GM21423 (cell line): ENCODE measurements at regions not wholly inside any gene's neighbourhood (a gene's known extent, or its start where the extent isn't known, plus 50 kb on each side); places are given as distances from the start of the nearest gene placed in this dataset.

Experiments used
- ATAC-seq: cut with Tn5 transposase; IDR thresholded peaks from one replicate; pipeline ENCODE4 v1.9.1; 2021; ENCODE audit warnings: mild to moderate bottlenecking, moderate library complexity; ENCODE audit not compliant: unreplicated experiment

DNA sequence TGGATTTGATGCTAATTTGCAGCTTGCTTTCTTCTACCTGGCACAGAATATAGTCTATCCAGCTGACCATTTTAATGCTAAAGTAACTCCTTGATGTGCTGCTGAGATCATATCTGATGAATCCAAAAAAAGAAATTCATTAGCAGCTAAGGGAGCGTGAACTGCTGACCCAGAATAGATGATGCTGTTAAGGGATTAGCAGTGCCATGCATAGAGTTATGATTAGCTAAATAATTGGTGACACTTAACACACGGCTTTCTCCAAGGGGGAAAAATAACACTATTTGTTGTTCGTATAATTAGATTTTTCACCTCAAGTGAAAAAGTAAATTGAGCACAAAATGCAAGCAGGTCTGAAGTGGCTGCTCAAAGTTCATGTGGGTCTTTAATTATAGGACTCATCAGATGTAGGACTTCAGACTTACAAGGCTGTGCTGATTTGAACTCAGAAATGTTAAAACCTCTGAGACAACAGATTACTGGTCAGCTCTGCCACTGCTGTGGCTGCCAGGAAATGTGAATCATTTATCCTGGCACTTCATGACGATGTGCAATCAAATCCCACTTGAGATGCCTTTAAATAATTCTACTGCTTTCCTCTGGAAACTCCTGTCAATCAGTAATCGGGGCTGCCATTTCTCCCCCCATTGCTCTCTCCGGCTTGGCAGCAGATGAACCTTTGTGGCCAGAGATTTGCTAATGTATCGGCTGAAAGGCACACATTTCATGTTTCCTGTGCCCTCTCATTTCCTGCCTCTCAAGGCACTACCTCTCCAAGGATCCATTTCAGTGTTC lies 291.6 kb upstream of the C9orf72 start:
- ATAC-seq, result no peak

DNA sequence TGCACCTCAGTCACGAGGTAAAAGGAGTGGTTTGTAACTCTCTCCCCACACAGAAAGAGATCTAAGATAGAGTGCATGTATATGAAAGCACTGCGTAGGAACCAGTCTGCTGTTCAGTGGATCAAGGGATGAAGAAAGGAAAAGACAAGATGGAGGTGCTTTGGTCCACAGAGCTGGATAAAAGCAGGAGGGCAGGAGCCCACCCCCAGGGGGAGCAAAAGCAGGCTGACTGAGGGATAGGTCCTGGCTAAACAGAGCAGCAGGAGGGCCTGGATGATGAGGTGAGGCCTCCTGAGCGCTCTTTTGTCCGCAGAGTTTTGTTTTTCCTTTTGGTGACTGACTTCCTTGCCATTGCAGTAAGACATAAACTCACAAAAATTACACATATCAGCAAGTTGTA lies 293.5 kb upstream of the C9orf72 start:
- no peak for ATAC-seq

DNA sequence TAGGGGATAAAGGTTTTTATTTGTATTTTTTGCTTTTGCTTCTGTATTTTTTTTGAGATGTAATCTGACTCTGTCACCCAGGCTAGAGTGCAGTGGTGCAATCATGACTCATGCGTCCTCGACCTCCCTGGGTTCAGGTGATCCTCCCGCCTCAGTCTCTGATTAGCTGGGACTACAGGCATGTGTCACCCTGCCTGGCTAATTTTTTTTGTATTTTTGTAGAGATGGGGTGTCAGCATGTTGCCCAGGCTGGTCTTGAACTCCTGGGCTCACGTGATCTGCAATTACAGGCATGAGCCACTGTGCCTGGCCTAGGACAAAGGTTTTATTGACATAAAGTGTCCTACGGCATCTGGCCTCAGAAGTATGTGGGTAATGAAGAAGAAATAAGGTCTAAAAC lies 297.1 kb upstream of the C9orf72 start:
- ATAC-seq, result no peak

DNA sequence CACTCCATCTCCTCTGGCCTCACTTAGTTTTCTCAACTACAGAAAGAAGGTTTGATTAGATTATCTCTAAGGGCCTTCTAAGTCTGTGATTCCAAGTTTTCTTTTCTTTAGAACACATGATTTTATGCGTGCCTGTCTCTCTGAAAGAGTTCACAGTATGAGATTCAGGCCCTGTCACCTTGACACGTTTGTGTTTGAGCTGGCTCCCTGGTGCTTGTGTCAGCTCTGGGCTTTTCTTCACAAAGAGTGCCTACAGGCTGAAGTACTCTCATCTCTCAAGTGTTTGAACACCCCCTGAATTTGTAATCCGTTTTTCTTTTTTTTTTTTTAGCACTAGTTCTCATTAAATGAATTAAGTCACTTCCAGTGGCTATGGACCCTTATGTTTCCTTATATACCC lies 306.9 kb upstream of the C9orf72 start:
- ATAC-seq, result no peak

DNA sequence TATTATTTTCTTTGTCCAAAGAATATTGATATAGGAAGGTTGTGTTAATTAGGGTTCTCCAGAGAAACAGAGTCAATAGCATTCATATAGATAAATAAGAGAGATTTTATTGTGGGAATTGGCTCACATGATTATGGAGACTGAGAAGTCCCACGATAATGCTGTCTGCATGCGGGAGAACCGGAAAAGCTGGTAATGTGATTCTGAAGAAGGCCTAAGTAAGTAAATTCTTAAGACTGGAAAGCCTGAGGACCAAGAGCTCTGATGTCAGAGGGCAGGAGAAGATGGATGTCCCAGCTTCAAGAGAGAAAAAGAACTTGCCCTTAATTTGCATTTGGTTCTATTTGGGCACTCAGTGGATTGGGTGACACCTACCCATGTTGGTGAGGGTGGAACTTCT lies 307.4 kb upstream of the C9orf72 start:
- no peak for ATAC-seq

DNA sequence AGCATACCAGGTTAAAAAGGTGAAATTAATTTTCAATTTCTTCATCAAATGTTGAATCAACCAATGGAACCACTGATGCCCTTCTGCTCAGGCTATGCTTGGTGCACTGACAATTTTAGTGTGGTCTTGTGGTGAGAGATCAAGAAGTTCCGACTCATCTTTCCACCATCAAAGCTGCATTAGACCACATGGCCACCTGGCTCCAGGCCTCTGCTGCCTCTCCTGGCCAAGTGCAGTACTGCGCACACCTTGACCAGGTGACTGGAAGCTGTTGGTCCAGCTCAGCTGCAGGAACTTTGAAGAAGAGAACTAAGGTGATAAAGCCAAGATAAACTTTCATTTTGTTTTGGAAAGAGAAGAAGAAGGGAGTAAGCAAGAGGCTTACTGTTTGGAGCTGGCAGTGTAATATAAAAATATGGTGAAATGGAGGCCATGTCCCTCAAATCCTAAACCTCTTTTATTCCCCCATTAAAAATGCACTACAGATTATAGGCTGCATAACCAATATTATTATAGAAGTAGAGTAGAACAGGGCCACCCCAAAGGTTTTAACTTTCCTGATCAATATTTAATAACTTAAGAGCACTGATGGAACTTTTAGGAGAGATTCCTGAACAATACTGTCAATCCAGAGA lies 315.5 kb upstream of the C9orf72 start:
- peak; percentile 97 for ATAC-seq

DNA sequence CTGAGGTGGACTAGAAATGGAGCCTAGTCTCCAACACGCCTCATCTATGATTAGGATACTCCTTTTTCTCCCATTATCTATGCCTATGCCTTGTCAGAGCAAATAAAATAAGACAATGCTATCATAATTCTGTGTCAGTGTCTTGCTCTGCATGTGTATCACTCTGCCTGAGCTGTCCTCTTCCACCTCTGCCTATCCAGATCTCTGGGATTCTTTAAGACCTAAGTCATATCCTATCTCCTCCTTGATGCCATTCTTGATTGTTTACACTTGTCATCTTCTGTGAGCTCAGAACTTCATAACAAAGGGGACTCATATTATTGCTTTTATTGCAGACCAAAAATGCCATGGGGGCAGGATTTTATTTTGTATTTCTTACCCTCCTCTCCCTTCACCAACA lies 351.2 kb upstream of the C9orf72 start:
- no peak for ATAC-seq

DNA sequence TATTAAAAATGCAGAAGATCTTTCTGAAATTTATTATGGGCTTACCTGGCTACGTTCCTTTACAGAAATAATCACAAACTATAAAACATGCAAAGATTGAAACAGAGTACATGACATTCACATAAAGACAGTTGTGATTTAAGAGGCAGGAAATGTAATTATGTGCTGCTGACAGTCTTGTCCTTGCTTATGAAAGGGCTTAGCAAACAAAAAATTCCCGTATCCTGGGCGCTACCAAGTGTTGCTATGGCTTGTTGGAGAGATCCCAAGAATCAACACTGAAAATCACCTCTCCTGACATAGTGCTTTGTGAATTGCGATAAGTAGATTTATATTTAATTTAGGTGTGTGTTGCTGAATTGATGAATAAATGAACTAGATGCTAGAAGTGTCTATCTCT lies 352.5 kb upstream of the C9orf72 start:
- no peak for ATAC-seq

DNA sequence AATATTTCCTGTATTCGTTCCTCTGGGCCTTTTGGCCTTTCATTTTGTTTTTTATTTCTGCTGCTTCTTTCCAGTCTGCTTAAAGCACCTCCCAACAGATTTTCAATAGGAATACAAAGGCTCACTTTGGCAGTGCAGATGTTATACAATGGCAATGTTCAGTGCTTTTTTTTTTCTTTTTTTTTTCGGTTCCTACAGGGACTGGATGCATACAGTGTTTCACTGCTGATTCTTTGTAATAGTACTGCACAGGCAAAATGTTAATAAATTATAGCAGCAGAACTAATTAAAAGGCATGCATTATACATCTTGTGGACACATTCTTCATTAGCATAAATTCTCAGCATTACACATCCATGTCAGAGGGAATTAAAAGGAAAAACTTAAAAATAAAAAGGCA lies 356.6 kb upstream of the C9orf72 start:
- no peak for ATAC-seq

DNA sequence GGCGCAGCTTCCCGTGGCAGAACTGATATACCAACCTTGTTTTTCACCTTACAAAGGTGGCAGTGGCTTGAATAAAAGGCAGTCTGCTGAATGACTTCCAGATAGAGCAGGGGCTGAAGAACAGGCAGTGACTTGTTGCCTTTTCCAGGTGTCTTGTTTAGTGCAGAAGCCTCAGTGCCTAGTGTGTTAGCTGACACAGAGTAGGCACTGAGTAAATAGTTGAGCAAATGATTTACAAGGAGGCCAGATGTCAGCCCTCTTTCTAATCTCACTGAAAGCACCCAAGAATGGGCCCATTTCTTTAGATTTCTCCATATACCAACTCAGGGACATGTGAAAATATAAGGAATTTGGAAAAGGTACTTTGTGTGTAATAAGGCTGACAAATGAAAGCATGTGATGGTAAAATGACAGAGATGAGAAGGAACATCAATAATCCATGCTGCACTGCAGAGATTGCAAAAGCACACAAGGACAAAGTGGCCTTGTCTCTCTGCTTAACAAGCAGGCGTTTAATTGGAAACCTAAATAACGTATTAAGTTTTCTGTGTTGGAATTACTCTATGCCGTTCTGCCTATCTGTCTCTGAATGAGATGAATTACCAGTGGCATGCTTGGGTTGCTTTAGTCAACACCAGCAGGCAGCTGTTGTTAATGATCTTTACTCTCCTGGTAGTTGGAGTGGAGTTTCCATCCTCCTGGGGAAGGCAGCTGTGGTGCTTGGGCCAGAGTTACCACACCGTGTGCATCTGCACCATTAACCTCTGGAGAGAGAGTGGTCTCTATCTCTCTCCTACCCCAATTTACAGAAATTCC lies 360.1 kb upstream of the C9orf72 start:
- ATAC-seq, result no peak

DNA sequence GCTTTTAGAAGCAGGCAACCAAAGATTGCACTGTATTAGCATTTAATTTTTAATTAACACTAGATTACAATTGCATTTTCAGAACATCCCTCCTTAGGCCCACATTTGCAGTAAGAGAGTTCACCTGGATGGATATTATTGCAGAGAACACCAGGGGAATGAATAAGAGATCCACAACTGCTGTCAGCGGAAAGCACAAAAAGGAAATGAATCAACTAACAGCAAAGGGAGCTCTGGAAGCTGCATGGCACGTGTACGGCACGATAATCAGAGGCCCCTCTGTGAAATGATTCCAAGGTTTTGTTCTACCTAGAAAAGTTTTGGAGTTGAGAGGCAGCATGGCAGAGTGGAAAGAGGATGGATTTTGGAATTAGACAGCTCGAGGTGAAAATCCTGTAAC lies 361.2 kb upstream of the C9orf72 start:
- ATAC-seq, result no peak

DNA sequence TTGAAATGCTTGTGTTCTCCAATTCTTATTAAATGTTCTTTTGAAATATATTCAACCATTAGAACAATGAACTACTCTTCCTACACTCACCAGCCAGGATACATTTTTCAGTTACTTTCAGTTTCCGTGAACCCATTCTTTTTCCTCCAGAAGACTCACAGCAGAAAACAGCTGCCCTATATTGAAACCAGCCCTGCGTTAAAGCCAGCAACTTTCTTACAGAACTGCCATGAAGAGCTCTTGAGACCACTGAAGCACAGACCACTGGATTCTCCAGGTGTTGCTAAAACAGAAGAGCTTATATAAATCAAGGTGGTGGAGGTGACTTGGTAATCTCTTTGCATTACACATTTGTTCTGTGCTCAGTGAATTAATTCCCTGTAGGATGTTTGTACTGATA lies 365.9 kb upstream of the C9orf72 start:
- ATAC-seq, result no peak

DNA sequence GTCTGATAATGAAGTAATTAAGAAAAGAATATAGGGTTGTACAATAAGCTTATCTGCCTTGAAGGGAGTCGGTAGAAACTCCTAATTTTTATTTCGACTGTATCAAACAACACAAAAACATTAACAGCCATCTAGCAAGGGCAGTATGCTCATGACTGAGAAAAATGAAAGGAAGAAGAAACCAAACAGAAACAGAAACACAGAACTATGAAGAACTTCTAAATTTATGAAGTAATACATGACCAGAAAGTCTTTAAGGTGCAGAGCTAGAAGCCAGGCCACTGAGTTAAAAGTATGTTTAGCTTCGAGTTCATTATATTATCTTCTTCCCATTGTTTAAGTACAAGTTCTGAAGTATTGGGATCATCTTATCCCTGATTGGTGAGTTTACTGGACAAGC lies 367.3 kb upstream of the C9orf72 start:
- ATAC-seq, result no peak

DNA sequence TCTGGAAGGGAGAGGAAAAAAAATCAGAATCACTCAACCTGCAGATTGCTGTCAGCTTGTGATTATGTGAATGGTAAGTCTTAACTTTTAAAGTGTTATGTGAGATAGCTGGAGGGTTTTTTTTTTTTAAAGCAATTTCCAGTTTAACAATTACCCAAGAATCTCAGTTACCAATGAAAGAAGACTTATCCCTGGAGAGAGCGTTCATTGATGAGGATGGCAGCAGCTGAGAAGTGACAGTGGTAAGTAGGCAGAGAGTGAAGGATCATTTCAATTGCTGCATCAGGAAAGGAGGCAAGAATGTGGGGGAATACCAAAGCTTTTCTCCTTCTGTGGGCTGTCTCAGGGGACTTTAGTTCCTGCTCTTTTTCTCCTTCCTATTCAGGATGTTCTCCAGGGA lies 370.2 kb upstream of the C9orf72 start:
- no peak for ATAC-seq

DNA sequence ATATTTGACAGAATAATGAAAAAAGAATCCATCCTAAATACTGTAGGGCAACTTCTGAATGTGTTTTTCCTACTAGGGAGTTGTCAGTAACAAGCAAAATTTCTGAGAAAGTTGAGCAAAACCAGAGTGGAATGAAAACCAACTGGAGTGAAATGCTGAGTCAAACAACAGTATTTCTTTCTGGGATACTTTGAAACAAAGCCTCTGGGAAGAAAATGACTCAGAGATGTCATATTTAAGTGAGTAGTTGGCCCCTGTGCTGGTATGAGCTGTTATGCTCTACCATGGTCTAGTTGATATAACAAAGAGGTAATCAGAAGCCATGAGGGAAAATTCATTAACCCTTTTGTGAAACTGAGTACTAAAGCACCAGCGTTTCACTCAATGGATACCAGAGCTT lies 372.1 kb upstream of the C9orf72 start:
- ATAC-seq, result no peak

DNA sequence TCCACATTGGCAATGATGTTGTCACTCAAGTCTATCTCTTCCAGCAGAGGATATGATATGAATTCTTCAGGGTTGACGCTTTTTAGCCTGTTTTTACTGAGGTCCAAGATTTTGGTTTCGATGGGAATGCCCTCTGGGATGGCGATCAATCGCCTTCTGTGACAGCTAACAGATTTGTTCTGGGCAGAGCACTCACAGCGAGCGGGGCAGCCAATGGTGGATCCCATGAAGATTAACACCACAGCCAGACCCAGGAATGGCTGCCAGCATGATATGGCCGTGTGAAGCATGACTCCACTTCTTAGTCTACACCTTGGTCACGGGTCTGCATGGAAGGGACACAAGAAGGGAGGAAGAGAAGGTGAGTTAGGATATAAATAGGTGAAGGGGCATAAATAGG lies 377.1 kb upstream of the C9orf72 start:
- no peak for ATAC-seq

DNA sequence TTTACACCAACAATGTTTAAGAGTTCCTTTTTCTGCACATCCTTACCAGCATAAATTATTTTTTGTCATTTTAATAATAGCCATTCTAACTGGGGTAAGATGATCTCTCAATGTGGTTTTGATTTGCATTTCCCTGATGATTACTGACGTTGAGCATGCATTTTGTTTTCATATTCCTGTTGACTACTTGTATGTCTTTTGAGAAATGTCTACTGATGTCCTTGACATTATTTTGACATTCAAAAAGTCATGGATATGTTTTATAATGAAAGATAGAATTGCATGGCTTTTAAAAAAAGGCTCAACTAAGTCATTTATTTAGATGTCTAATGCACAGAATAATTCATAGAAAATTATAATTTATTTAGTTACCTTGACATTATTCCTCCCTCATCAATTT lies 381.6 kb upstream of the C9orf72 start:
- no peak for ATAC-seq

DNA sequence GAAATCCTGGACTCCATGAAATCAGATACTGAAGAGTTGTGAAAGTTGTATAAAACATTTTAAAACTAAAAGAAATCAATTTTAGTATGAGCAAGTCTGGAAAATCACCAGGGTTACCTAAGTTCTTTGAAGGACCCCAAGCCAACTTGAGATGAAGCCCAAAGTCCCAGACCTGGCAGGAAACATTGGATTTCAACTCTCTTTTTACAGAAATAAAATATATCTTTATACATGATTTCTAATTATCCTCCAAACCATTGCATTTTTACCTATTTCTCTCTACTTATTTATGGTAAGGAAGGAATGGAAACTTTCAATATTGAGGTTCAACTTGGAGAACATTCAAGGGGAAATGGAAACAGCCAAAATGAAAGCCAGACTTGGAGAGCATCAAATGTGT lies 390.6 kb upstream of the C9orf72 start:
- ATAC-seq, result no peak

DNA sequence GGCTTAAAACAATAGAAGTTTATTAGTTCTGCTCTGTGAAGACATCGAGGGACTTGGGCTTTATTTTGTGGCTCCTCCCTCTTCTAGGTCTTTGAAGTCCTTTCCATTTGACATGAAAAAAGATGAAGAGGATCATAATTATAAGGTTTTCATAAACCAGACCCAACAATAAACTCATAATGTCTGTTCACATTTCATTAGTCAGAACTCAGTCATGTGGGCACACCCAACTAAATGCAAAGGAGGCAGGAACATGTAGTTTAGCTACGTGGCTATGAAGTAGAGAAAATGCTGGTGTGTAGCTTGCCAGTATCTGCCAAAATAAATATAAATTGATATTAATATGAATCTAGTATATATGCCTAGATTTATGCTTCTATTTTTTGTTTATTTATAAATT lies 393.9 kb upstream of the C9orf72 start:
- ATAC-seq, result no peak

DNA sequence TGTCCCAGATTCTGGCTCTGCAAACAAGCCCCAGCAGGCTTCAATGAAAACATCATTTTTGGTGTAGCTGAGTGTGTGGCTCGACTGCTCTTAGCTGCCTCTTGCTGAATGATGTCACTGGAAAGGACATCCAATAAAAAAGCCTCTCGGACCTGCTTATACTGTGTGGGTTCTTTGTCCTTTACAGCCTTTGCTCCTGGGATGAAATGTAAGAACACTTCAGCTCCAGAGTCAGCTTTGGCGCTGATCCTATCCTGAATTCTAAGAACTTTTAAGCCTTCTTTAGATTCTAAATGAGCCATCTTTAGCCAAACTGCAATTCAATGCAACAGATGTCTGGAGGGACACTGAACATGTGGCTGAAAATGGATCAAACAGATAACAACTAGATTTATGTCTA lies 404.6 kb upstream of the C9orf72 start:
- no peak for ATAC-seq

DNA sequence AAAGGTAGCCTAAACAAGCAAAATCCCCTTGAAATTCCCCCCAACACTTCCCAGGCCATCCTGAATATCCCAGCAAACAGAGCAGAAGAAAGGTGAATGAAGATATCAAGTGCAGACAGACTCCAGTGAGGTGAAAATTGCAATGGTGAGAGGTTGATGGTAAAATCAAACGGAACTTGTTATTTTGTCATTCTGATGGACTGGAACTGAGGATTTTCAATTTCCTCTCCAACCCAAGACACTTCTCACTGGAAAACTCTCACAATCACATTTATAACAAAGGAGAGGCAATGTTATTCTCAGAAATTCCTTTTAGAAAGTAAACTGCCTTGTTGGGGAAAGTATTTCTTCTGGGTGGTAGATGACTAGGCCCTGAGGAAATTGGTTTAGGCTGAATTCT lies 412.4 kb upstream of the C9orf72 start:
- no peak for ATAC-seq

DNA sequence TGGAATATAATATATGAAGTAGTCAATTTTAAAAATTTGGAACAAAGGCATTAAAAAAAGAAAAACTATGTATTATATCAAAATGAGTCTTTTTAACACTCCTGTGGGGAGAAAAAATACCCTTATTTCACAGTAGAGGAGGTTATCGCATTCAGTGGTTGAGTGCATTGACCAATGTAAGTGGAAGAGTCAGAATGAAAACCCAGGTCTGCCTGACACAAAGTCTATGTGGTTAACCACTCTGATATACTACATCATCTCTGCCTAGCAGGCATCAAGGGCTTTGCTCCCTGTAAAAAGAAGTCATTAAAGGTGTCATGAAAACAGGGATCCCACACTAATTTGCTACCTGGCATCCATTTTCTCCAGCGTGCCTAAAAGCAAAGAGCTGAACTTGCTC lies 417.2 kb upstream of the C9orf72 start:
- ATAC-seq, result no peak
